ENCODE measurements at regions not wholly inside any gene's neighbourhood (a gene's known extent, or its start where the extent isn't known, plus 50 kb on each side); places are given as distances from the start of the nearest gene placed in this dataset.

- no peak for DNase-seq
These were observed 138.1 kb upstream of the BMP4 start for GRCh38 chr14:54094765-54095164.

- DNase-seq, result no peak
These were observed 141.9 kb upstream of the BMP4 start for GRCh38 chr14:54098536-54098935.

- DNase-seq, result no peak
These were observed 145.4 kb upstream of the BMP4 start for GRCh38 chr14:54102051-54102456.

GRCh38 chr14:54102530-54102929 lies 145.9 kb upstream of the BMP4 start:
- no peak for DNase-seq

- no peak for DNase-seq
These were observed 148.0 kb upstream of the BMP4 start for GRCh38 chr14:54104601-54105145.

GRCh38 chr14:54105406-54105805 lies 148.8 kb upstream of the BMP4 start:
- no peak for DNase-seq

- DNase-seq, result no peak
These were observed 149.3 kb upstream of the BMP4 start for GRCh38 chr14:54105898-54106297.

GRCh38 chr14:54106661-54107377 lies 150.2 kb upstream of the BMP4 start:
- DNase-seq, result no peak

GRCh38 chr14:54108481-54109471 lies 152.2 kb upstream of the BMP4 start:
- no peak for DNase-seq

- no peak for DNase-seq
These were observed 153.0 kb upstream of the BMP4 start for GRCh38 chr14:54109521-54110120.

- no peak for DNase-seq
These were observed 158.3 kb upstream of the BMP4 start for GRCh38 chr14:54114941-54115340.

GRCh38 chr14:54116198-54116885 lies 159.7 kb upstream of the BMP4 start:
- no peak for DNase-seq

- no peak for DNase-seq
These were observed 160.3 kb upstream of the BMP4 start for GRCh38 chr14:54116972-54117371.

GRCh38 chr14:54117396-54117795 lies 160.8 kb upstream of the BMP4 start:
- DNase-seq, result no peak

GRCh38 chr14:54117924-54118323 lies 161.3 kb upstream of the BMP4 start:
- no peak for DNase-seq

- DNase-seq, result no peak
These were observed 163.6 kb upstream of the BMP4 start for GRCh38 chr14:54120260-54120659.

- no peak for DNase-seq
These were observed 164.9 kb upstream of the BMP4 start for GRCh38 chr14:54121466-54122027.

- DNase-seq, result no peak
These were observed 167.2 kb upstream of the BMP4 start for GRCh38 chr14:54123841-54124240.

- no peak for DNase-seq
These were observed 168.5 kb upstream of the BMP4 start for GRCh38 chr14:54125109-54125508.

- no peak for DNase-seq
These were observed 170.3 kb upstream of the BMP4 start for GRCh38 chr14:54126947-54127346.

- no peak for DNase-seq
These were observed 170.9 kb upstream of the BMP4 start for GRCh38 chr14:54127526-54127925.
